Ascending aorta (tissue), 2 donors: ENCODE measurements at regions not wholly inside any gene's neighbourhood (a gene's known extent, or its start where the extent isn't known, plus 50 kb on each side); places are given as distances from the start of the nearest gene placed in this dataset.

Source experiments
- DNase-seq, 2 donors: peaks; one replicate each; pipeline ENCODE4 v3.0.0-alpha.2; 2019; ENCODE audit warnings: low spot score in 2 of 2
- H3K27ac ChIP-seq, 2 donors: fragments of 200-600 bp; sonication (generic); one replicate each; pipeline ENCODE4 v1.5.1; 2016 to 2017; ENCODE audit warnings: mild to moderate bottlenecking in 1 of 2
- H3K27me3 ChIP-seq: fragments of 200-600 bp; sonication (generic); one replicate; pipeline ENCODE4 v1.5.1; 2017
- H3K36me3 ChIP-seq, 2 donors: fragments of 200-600 bp; sonication (generic); one replicate each; pipeline ENCODE4 v1.5.1; 2016
- H3K4me1 ChIP-seq, 2 donors: fragments of 200-600 bp; sonication (generic); one replicate each; pipeline ENCODE4 v1.5.1; 2016 to 2017; ENCODE audit warnings: mild to moderate bottlenecking in 1 of 2
- H3K4me3 ChIP-seq, 2 donors: fragments of 200-600 bp; sonication (generic); one replicate each; pipeline ENCODE4 v1.5.1; 2016 to 2017; ENCODE audit warnings: mild to moderate bottlenecking in 1 of 2
- H3K9me3 ChIP-seq, 2 donors: fragments of 200-600 bp; sonication (generic); one replicate each; pipeline ENCODE4 v1.5.1; 2016
- CTCF ChIP-seq, 3 experiments: fragments of 200-600 bp in 2 of 3; fragments of 450-650 bp in 1 of 3; sonication (generic) in 2 of 3; IDR thresholded peaks; one replicate each; pipeline ENCODE4 v1.5.1; 2016 to 2019; ENCODE audit warnings: antibody characterized with exemption in 3 of 3, mild to moderate bottlenecking in 1 of 3, moderate library complexity in 1 of 3
- intact Hi-C: fragments of 100-400 bp; cut with DNase I; formaldehyde crosslinking; loops from one replicate; pipeline ENCODE4 v1.15.1; 2023

GRCh38 chr10:121211446-121211845 is 360.3 kb downstream of the WDR11 start:
- intact Hi-C loops, result no loop called here

GRCh38 chr10:121213437-121213836 is 362.3 kb downstream of the WDR11 start:
- H3K4me1 ChIP-seq, result no peaks in the 10 kb centered on the region
- TF ChIP-seq CTCF (IDR thresholded peaks at IDR 0.05), result no peak

More at GRCh38 chr10:121211446-121211845, 360.3 kb downstream of the WDR11 start:
- no peak for DNase-seq
- Histone ChIP-seq H3K4me3 (no peak overlapping the region), H3K27me3 (no peaks in the 10 kb centered on the region), H3K4me1 (no peaks in the 10 kb centered on the region), H3K27ac (no peak overlapping the region), H3K9me3 (no peaks in the 10 kb centered on the region), H3K36me3 (no peaks in the 10 kb centered on the region)
- no peak for TF ChIP-seq CTCF (IDR thresholded peaks at IDR 0.05)

GRCh38 chr10:121216295-121216694 is 365.1 kb downstream of the WDR11 start:
- intact Hi-C loops, result no loop called here
- H3K4me1 ChIP-seq, result no peaks in the 10 kb centered on the region
- TF ChIP-seq CTCF (IDR thresholded peaks at IDR 0.05), result no peak
- no peaks in the 10 kb centered on the region for H3K36me3 ChIP-seq
- H3K4me3 ChIP-seq, result no peak overlapping the region
- H3K27me3 ChIP-seq, result no peaks in the 10 kb centered on the region
- H3K9me3 ChIP-seq, result no peaks in the 10 kb centered on the region
- no peak for DNase-seq
- no peak overlapping the region for H3K27ac ChIP-seq

More at GRCh38 chr10:121213437-121213836, 362.3 kb downstream of the WDR11 start:
- Histone ChIP-seq H3K9me3 (no peaks in the 10 kb centered on the region), H3K4me3 (no peak overlapping the region), H3K27me3 (no peaks in the 10 kb centered on the region), H3K36me3 (no peaks in the 10 kb centered on the region), H3K27ac (no peak overlapping the region)
- intact Hi-C loops, result no loop called here
- DNase-seq, result no peak

GRCh38 chr10:121216721-121217181 is 365.6 kb downstream of the WDR11 start:
- H3K36me3 ChIP-seq, result no peaks in the 10 kb centered on the region
- no peaks in the 10 kb centered on the region for H3K27me3 ChIP-seq
- no peaks in the 10 kb centered on the region for H3K4me1 ChIP-seq
- no peak for TF ChIP-seq CTCF (IDR thresholded peaks at IDR 0.05)
- DNase-seq, result peak in 1 of 2 donors; percentile 67
- no peaks in the 10 kb centered on the region for H3K9me3 ChIP-seq
- no peak overlapping the region for H3K27ac ChIP-seq
- H3K4me3 ChIP-seq, result no peak overlapping the region
- intact Hi-C loops, result no loop called here

GRCh38 chr10:121217331-121217730 is 366.2 kb downstream of the WDR11 start:
- no peak for TF ChIP-seq CTCF (IDR thresholded peaks at IDR 0.05)
- intact Hi-C loops, result no loop called here

GRCh38 chr10:121221072-121221471 is 369.9 kb downstream of the WDR11 start:
- TF ChIP-seq CTCF (IDR thresholded peaks at IDR 0.05), result no peak
- Histone ChIP-seq H3K4me3 (no peak overlapping the region), H3K27me3 (no peaks in the 10 kb centered on the region)

More at GRCh38 chr10:121217331-121217730, 366.2 kb downstream of the WDR11 start:
- no peak overlapping the region for H3K27ac ChIP-seq
- H3K27me3 ChIP-seq, result no peaks in the 10 kb centered on the region
- no peak overlapping the region for H3K4me3 ChIP-seq
- H3K9me3 ChIP-seq, result no peaks in the 10 kb centered on the region
- H3K4me1 ChIP-seq, result no peaks in the 10 kb centered on the region
- DNase-seq, result no peak
- no peaks in the 10 kb centered on the region for H3K36me3 ChIP-seq

More at GRCh38 chr10:121221072-121221471, 369.9 kb downstream of the WDR11 start:
- intact Hi-C loops, result no loop called here
- no peaks in the 10 kb centered on the region for H3K36me3 ChIP-seq
- no peak overlapping the region for H3K27ac ChIP-seq
- no peaks in the 10 kb centered on the region for H3K4me1 ChIP-seq
- DNase-seq, result no peak
- no peaks in the 10 kb centered on the region for H3K9me3 ChIP-seq
